ENCODE measurements at regions not wholly inside any gene's neighbourhood (a gene's known extent, or its start where the extent isn't known, plus 50 kb on each side); places are given as distances from the start of the nearest gene placed in this dataset.

DNA sequence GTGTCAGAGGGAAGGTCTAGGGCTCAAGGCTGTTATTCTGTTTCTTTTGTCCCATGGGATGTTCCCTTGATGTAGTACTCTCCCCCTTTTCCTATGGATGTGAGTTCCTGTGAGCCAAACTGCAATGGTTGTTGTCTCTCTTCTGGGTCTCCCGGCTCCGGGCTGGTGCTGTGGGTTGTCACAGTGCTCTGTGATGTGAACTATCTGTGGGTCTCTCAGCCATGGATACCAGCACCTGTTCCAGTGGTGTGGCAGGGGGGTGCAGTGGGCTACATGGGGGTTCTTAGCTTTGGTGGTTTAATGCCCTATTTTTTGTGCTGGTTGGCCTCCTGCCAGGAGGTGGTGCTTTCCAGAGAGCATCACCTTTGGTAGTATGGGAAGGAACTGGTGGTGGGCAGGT, 941.1 kb downstream of the KCNA4 start:
- no peak overlapping the region for H3K4me2 ChIP-seq (replicated peaks; ENCODE audit: low read depth, low read length, poor library complexity, severe bottlenecking)
- Mint-ChIP-seq H3K9me3 (ENCODE audit: insufficient read depth) (peaks cover 11% of the 10 kb centered on the region), H3K27me3 (no peaks in the 10 kb centered on the region), H3K4me1 (no peaks in the 10 kb centered on the region), H3K4me3 (no peak overlapping the region), H3K27ac (no peak overlapping the region)
- H3K4me1 ChIP-seq (ENCODE audit: control insufficient read depth in 2 of 2, insufficient read depth in 2 of 2, low read length in 2 of 2): no peaks in the 10 kb centered on the region
- no peaks in the 10 kb centered on the region for H3K36me3 ChIP-seq (replicated peaks in 1 of 2; ENCODE audit: control extremely low read depth in 1 of 2, control insufficient read depth in 1 of 2, extremely low read depth in 1 of 2, insufficient read depth in 2 of 2, low read length in 1 of 2)
- no peaks in the 10 kb centered on the region for H3K27me3 ChIP-seq (replicated peaks in 1 of 4; ENCODE audit: control extremely low read depth in 1 of 4, control insufficient read depth in 3 of 4, insufficient read depth in 4 of 4, low read length in 3 of 4)
- no peak overlapping the region for H3K4me3 ChIP-seq (ENCODE audit: control extremely low read depth in 1 of 5, extremely low read depth in 1 of 5, insufficient read depth in 1 of 5, low read depth in 2 of 5, low read length in 4 of 5)
- intact Hi-C loops (cut with micrococcal nuclease): no loop called here
- DNase-seq: no peak
- ATAC-seq (ENCODE audit: low read depth): no peak
- H2AFZ ChIP-seq (ENCODE audit: insufficient read depth, low read depth, low read length, poor library complexity, severe bottlenecking): no peak overlapping the region
- H3K9ac ChIP-seq (ENCODE audit: low read length): no peak overlapping the region
- TF ChIP-seq EZH2 (IDR thresholded peaks at IDR 0.05; ENCODE audit: borderline replicate concordance, insufficient read depth, low read depth, low read length, poor library complexity, severe bottlenecking): no peak
- TF ChIP-seq, protein P1, sequence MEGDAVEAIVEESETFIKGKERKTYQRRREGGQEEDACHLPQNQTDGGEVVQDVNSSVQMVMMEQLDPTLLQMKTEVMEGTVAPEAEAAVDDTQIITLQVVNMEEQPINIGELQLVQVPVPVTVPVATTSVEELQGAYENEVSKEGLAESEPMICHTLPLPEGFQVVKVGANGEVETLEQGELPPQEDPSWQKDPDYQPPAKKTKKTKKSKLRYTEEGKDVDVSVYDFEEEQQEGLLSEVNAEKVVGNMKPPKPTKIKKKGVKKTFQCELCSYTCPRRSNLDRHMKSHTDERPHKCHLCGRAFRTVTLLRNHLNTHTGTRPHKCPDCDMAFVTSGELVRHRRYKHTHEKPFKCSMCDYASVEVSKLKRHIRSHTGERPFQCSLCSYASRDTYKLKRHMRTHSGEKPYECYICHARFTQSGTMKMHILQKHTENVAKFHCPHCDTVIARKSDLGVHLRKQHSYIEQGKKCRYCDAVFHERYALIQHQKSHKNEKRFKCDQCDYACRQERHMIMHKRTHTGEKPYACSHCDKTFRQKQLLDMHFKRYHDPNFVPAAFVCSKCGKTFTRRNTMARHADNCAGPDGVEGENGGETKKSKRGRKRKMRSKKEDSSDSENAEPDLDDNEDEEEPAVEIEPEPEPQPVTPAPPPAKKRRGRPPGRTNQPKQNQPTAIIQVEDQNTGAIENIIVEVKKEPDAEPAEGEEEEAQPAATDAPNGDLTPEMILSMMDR (IDR thresholded peaks at IDR 0.05): no peak
- no peak overlapping the region for H3K27ac ChIP-seq (ENCODE audit: low read length in 2 of 2)
- ChIA-PET CTCF (no interaction called here), POLR2A (no interaction called here)
- no peaks in the 10 kb centered on the region for H3K79me2 ChIP-seq (ENCODE audit: control insufficient read depth, insufficient read depth, low read length)
- WGBS (ENCODE audit: insufficient coverage): 94% methylated on average over 2 of the region's 2 CpGs
- no peaks in the 10 kb centered on the region for H4K20me1 ChIP-seq (ENCODE audit: control insufficient read depth, insufficient read depth, low read length, poor library complexity, severe bottlenecking)
- peaks cover 0 to 12% (median 0%) of the 10 kb centered on the region in 3 donors for H3K9me3 ChIP-seq (ENCODE audit: control extremely low read depth in 1 of 3, control insufficient read depth in 2 of 3, insufficient read depth in 1 of 3, low read length in 2 of 3)

DNA sequence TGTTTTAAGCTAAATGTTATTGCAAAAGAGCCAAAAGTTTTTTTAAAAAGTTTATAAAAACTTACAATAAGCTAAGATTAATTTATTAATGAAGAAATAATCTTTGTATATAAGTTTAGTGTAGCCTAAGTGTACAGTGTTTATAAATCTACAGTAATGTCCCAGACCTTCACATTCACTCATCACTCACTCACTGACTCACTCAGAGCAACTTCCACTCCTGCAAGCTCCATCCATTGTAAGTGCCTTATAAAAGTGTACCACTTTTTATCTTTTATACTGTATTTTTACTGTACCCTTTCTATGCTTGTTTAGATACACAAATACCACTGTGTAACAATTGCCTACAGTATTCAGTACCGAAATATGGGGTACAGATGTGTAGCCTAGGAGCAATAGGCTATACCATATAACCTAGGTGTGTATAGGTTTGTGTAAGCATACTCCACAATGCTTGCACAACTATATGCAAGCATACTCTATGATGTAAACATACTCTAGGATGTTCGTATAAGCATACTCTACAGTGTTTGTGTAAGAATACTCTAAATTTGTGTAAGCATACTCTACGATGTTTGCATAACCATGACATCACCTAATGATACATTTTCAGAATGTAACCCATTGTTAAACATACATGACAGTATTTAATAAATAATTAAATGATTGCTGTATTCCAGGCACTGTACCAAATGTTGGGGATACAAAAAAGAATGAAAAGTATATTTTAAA, 953.0 kb downstream of the KCNA4 start:
- ATAC-seq (ENCODE audit: low read depth): no peak
- Mint-ChIP-seq H3K4me1 (no peaks in the 10 kb centered on the region), H3K27ac (no peak overlapping the region), H3K27me3 (no peaks in the 10 kb centered on the region), H3K9me3 (ENCODE audit: insufficient read depth) (no peaks in the 10 kb centered on the region), H3K4me3 (no peak overlapping the region)
- DNase-seq: no peak
- Histone ChIP-seq H3K4me1 (ENCODE audit: control insufficient read depth in 2 of 2, insufficient read depth in 2 of 2, low read length in 2 of 2) (no peaks in the 10 kb centered on the region), H4K20me1 (ENCODE audit: control insufficient read depth, insufficient read depth, low read length, poor library complexity, severe bottlenecking) (no peaks in the 10 kb centered on the region), H3K36me3 (replicated peaks in 1 of 2; ENCODE audit: control extremely low read depth in 1 of 2, control insufficient read depth in 1 of 2, extremely low read depth in 1 of 2, insufficient read depth in 2 of 2, low read length in 1 of 2) (no peaks in the 10 kb centered on the region), H3K9ac (ENCODE audit: low read length) (no peak overlapping the region), H3K4me3 (ENCODE audit: control extremely low read depth in 1 of 5, extremely low read depth in 1 of 5, insufficient read depth in 1 of 5, low read depth in 2 of 5, low read length in 4 of 5) (no peak overlapping the region), H3K27ac (ENCODE audit: low read length in 2 of 2) (no peak overlapping the region), H3K9me3 (ENCODE audit: control extremely low read depth in 1 of 3, control insufficient read depth in 2 of 3, insufficient read depth in 1 of 3, low read length in 2 of 3) (peaks cover 0 to 4% (median 0%) of the 10 kb centered on the region in 3 donors), H3K79me2 (ENCODE audit: control insufficient read depth, insufficient read depth, low read length) (no peaks in the 10 kb centered on the region), H3K27me3 (replicated peaks in 1 of 4; ENCODE audit: control extremely low read depth in 1 of 4, control insufficient read depth in 3 of 4, insufficient read depth in 4 of 4, low read length in 3 of 4) (no peaks in the 10 kb centered on the region), H3K4me2 (replicated peaks; ENCODE audit: low read depth, low read length, poor library complexity, severe bottlenecking) (no peak overlapping the region), H2AFZ (ENCODE audit: insufficient read depth, low read depth, low read length, poor library complexity, severe bottlenecking) (no peak overlapping the region)
- CTCF ChIA-PET: interaction anchor here (1.1 kb wide), 1 partner anchor 231 kb away, joined by 3 read pairs; no protein-coding TSS in a partner anchor
- intact Hi-C loops (cut with micrococcal nuclease): no loop called here
- WGBS (ENCODE audit: insufficient coverage): no CpG with 5 or more reads among the region's 3 CpGs
- TF ChIP-seq, protein P1 (IDR thresholded peaks at IDR 0.05): no peak
- TF ChIP-seq EZH2 (IDR thresholded peaks at IDR 0.05; ENCODE audit: borderline replicate concordance, insufficient read depth, low read depth, low read length, poor library complexity, severe bottlenecking): no peak
- POLR2A ChIA-PET: no interaction called here

Measured in B cell (primary cell).